GM12865 (cell line): ENCODE measurements at regions not wholly inside any gene's neighbourhood (a gene's known extent, or its start where the extent isn't known, plus 50 kb on each side); places are given as distances from the start of the nearest gene placed in this dataset.

ENCODE experiments used
- DNase-seq: peaks from one replicate; pipeline ENCODE4 v3.0.0; 2010; ENCODE audit warnings: low read depth
- H3K4me3 ChIP-seq: 2 replicates; pipeline ENCODE4 v1.5.1; 2011; ENCODE audit warnings: mild to moderate bottlenecking, low read depth, low read length, control low read depth
- TF ChIP-seq, protein P1 (sequence below): IDR thresholded peaks from 2 replicates; pipeline ENCODE4 v1.5.1; 2011; ENCODE audit warnings: low read length, control low read depth, low read depth, inconsistent platforms; ENCODE audit not compliant: insufficient read depth; ENCODE audit errors: missing control alignments

DNA sequence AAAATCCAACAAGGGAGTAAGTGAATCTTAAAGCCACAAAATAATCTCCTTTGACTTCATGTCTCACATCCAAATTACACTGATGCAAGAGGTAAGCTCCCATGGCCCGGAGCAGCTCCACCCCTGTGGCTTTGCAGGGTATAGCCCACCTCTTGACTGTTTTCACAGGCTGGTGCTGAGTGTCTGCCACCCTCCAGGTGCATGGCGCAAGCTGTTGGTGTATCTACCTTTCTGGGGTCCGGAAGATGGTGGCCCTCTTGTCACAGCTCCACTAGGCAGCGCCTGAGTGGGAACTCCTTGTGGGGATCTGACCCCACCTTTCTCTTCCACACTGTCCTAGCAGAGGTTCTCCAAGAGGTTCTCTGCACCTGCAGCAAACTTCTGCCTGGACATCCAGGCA, 1051.1 kb upstream of the CDH6 start:
- DNase-seq: no peak
- no peak overlapping the region for H3K4me3 ChIP-seq
- TF ChIP-seq, protein P1, sequence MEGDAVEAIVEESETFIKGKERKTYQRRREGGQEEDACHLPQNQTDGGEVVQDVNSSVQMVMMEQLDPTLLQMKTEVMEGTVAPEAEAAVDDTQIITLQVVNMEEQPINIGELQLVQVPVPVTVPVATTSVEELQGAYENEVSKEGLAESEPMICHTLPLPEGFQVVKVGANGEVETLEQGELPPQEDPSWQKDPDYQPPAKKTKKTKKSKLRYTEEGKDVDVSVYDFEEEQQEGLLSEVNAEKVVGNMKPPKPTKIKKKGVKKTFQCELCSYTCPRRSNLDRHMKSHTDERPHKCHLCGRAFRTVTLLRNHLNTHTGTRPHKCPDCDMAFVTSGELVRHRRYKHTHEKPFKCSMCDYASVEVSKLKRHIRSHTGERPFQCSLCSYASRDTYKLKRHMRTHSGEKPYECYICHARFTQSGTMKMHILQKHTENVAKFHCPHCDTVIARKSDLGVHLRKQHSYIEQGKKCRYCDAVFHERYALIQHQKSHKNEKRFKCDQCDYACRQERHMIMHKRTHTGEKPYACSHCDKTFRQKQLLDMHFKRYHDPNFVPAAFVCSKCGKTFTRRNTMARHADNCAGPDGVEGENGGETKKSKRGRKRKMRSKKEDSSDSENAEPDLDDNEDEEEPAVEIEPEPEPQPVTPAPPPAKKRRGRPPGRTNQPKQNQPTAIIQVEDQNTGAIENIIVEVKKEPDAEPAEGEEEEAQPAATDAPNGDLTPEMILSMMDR: no peak

DNA sequence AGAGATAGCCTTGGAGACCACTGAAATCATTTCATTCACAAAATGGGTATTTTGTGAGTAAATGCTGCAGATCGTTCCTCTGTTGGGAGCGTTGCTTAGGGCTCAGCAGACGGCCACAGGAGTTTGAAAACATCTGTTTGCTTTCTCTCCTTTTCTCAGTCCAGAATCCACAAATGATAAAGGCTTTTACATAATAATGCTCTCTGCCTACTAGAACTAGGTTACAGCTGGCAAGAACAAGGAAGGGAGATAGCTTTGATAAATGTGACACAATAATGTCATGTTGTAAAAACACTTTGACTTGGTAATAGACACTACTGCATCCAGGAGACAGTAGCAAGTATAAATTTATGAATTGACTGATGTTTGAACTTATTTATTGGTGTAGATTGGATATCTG, 1072.4 kb upstream of the CDH6 start:
- DNase-seq: no peak
- no peak overlapping the region for H3K4me3 ChIP-seq
- TF ChIP-seq, protein P1: no peak

DNA sequence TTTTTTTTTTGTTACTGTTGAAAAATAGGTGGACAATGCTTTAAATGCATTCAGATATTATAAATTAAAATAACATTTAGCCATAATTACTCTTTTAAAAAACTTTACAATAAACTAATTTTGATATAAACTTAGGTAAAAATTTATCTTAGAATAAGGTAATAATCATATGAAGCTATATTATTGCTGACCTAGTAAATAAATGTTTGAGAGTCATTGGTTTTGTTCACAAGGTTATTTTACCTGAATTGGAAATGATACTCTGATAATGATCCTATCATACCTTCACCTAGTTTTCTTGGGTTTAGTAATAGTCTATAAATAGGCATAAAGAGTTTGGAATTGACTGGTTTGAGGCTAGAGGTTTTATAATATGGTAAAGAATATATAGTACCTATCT, 1076.4 kb upstream of the CDH6 start:
- no peak for DNase-seq
- TF ChIP-seq, protein P1: no peak

DNA sequence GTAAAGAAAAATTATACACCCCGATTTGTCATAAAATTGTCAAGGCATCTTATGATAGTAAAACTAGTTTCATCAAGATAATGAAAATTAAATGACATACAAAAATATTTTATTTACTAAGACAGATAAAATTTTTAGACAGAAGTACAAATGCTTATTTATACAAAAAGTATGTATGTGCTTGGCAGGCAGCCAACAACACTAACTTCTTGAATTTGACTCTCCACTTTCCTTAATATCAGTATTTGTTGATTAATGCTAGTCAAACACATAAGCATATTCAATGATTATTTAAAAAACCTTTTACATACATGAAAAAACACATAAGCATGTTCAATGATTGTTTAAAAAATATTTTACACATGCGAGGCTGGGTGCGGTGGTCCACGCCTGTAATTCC, 1079.9 kb upstream of the CDH6 start:
- TF ChIP-seq, protein P1: no peak
- no peak for DNase-seq
- H3K4me3 ChIP-seq: no peak overlapping the region

More for the DNA sequence above, 1076.4 kb upstream of the CDH6 start:
- H3K4me3 ChIP-seq: no peak overlapping the region

DNA sequence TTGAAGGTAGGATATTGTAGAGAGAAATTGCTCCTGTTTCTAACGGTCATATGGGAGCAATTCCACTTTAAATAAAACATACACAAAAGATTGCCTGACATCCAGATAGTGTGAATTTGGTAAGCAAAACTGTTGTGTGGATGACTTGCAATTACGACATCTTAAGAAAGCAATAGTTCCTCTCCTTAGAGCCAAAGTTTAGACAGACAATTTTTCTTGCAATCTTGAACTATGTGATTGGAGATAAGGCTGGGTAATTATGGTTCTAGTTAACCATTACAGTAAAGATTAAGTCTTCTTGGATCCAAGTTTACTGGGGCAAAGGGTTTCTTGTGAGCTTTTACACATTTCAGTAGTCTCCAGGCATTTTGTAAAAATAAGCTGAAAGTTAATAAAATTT, 1080.6 kb upstream of the CDH6 start:
- TF ChIP-seq, protein P1: no peak
- DNase-seq: no peak
- H3K4me3 ChIP-seq: no peak overlapping the region

DNA sequence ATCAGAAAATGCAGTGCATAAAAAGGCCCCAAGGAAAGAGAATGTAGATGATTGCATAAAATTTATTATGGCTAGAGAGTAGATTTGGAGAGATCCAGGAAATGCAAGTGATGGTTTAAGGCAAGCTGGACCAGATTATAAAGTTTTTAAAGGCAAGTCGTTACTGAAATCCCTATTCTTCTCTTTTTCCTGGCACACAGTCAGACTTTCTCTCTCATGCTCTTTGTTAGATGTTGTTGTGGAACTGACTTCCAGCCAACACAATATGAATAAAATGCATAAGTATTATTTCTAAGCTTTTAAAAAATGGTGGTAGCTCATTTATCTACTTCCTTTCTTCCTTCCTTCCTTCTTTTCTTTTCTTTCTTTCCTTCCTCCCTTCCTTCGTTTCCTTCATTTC, 1085.4 kb upstream of the CDH6 start:
- no peak overlapping the region for H3K4me3 ChIP-seq
- no peak for DNase-seq
- TF ChIP-seq, protein P1: no peak

DNA sequence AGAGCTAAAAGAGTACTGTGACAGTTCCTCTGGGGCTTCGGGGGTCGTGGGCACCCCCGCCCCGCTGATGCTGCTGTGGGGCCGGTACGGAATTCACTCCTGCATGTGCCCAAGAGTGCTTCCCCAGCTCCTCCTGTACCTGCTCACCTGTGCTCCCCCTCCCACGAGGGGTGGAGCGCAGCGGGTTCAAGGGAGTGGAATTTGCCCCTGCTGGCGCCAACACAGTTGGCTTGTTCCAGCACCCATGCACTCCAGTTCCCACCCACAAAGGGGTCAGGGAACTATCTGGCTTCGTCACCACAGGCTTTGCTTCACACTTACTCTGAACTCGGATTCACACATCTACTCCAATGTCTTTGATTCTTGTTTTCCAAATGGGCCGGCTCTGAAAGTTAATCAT, 1086.9 kb upstream of the CDH6 start:
- DNase-seq: no peak

More for the DNA sequence above, 1086.9 kb upstream of the CDH6 start:
- TF ChIP-seq, protein P1: no peak
- no peak overlapping the region for H3K4me3 ChIP-seq
